ENCODE measurements at regions not wholly inside any gene's neighbourhood (a gene's known extent, or its start where the extent isn't known, plus 50 kb on each side); places are given as distances from the start of the nearest gene placed in this dataset.

DNA sequence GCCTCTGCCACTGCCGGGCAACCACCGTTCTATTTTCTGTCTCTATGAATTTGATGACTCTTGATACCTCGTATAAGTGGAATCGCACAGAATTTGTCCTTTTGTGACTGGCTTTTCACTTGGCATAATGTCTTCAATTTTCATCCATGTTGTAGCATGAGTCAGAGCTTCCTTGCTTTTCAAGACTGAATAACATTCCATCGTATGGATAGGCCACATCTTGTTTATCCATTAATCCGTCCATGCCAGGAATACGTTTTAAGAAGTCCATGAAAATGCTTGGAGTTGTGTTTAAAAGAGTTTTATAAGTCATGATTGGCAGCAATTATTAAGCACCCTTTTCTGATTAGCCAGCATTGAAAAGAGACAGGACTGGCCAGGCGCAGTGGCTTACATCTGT is 53.6 kb upstream of the CLDN10 start (continued):
- TF ChIP-seq, protein P1, sequence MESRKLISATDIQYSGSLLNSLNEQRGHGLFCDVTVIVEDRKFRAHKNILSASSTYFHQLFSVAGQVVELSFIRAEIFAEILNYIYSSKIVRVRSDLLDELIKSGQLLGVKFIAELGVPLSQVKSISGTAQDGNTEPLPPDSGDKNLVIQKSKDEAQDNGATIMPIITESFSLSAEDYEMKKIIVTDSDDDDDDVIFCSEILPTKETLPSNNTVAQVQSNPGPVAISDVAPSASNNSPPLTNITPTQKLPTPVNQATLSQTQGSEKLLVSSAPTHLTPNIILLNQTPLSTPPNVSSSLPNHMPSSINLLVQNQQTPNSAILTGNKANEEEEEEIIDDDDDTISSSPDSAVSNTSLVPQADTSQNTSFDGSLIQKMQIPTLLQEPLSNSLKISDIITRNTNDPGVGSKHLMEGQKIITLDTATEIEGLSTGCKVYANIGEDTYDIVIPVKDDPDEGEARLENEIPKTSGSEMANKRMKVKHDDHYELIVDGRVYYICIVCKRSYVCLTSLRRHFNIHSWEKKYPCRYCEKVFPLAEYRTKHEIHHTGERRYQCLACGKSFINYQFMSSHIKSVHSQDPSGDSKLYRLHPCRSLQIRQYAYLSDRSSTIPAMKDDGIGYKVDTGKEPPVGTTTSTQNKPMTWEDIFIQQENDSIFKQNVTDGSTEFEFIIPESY (IDR thresholded peaks at IDR 0.05), result no peak

DNA sequence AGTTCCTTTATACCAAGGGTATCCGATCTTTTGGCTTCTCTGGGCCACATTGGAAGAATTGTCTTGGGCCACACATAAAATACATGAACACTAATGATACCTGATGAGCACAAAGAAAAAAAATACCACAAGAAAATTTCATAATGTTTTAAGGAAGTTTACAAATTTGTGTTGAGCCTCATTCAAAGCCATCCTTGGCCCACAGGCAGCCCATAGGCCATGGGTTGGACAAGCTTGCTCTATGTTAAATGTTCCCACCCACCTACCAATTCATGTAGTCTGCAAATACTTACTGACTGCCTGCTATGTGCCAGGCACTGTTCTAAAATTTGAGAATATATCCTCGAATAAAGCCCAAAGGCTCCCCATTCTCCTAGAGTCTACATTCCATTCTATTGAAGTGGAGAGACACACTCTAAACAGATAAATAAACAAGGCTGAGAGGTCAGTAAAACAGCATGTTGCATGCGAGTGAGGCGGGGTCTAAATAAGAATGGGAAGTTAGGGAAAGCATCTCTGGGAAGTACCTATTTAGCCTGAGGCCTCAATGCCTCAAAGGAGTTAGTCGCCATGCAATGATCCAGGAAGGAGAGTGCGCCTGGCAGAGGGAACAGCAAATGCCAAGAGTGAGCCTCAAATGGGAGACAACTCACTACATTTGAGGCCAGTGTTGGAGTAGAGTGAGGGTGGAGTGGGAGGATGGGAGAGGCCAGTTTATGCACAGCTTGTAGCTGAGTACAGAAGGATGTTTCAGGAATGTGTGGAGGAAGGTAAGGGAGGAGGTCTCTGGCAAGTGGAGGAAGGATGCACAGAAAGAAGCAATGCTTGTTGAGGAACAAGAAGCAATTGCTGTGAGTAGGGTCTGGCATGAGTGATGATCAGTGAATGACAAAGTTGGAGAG is 52.5 kb upstream of the CLDN10 start:
- WGBS, result 85% methylated on average over 6 of the region's 6 CpGs
- H3K27ac ChIP-seq (ENCODE audit: low read depth in 1 of 2, low read length in 2 of 2), result no peak overlapping the region

DNA sequence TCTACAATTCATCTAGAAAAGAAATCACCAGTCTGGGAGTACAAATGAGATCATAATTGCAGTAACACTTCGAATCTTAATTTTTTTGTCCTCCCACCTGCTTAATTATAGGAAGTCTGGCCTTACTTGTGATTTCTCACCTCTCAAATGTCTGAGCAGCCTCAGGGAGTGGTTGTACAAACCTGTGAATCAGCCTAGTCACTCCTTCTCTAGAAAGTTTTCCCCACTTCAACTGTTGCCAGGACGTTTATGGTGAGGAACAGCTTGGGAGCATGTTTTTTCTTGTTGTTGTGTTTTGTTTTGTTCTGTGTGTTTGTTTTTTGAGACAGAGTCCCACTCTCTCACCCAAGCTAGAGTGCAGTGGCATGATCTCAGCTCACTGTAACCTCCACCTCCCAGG is 50.3 kb upstream of the CLDN10 start:
- no peak for DNase-seq (ENCODE audit: low spot score)
- no peaks in the 10 kb centered on the region for H3K4me1 ChIP-seq (ENCODE audit: control insufficient read depth in 4 of 4, insufficient read depth in 4 of 4, low read length in 3 of 4)
- H3K36me3 ChIP-seq (ENCODE audit: control insufficient read depth in 4 of 4, insufficient read depth in 3 of 4, low read depth in 1 of 4, low read length in 3 of 4), result no peaks in the 10 kb centered on the region
- H3K27ac ChIP-seq (ENCODE audit: low read depth in 1 of 2, low read length in 2 of 2), result no peak overlapping the region
- WGBS, result 69% methylated on average over 2 of the region's 2 CpGs
- peaks cover 0 to 4% (median 1%) of the 10 kb centered on the region in 4 donors for H3K9me3 ChIP-seq (ENCODE audit: control insufficient read depth in 4 of 4, low read length in 3 of 4)
- H3K9ac ChIP-seq (ENCODE audit: low read depth in 1 of 2, low read length in 2 of 2), result no peak overlapping the region
- H3K27me3 ChIP-seq (ENCODE audit: control insufficient read depth in 4 of 4, insufficient read depth in 4 of 4, low read length in 3 of 4), result peaks cover 0 to 6% (median 0%) of the 10 kb centered on the region in 4 donors
- no peak overlapping the region for H3K4me3 ChIP-seq (ENCODE audit: low read depth in 1 of 3, low read length in 3 of 3)
- TF ChIP-seq NR2F2 (IDR thresholded peaks at IDR 0.05) (no peak), TAF1 (conservative IDR thresholded peaks at IDR 0.05) (no peak), SP1 (IDR thresholded peaks at IDR 0.05) (no peak)
- TF ChIP-seq, protein P2, sequence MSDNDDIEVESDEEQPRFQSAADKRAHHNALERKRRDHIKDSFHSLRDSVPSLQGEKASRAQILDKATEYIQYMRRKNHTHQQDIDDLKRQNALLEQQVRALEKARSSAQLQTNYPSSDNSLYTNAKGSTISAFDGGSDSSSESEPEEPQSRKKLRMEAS (IDR thresholded peaks at IDR 0.05), result no peak
- TF ChIP-seq, protein P3, sequence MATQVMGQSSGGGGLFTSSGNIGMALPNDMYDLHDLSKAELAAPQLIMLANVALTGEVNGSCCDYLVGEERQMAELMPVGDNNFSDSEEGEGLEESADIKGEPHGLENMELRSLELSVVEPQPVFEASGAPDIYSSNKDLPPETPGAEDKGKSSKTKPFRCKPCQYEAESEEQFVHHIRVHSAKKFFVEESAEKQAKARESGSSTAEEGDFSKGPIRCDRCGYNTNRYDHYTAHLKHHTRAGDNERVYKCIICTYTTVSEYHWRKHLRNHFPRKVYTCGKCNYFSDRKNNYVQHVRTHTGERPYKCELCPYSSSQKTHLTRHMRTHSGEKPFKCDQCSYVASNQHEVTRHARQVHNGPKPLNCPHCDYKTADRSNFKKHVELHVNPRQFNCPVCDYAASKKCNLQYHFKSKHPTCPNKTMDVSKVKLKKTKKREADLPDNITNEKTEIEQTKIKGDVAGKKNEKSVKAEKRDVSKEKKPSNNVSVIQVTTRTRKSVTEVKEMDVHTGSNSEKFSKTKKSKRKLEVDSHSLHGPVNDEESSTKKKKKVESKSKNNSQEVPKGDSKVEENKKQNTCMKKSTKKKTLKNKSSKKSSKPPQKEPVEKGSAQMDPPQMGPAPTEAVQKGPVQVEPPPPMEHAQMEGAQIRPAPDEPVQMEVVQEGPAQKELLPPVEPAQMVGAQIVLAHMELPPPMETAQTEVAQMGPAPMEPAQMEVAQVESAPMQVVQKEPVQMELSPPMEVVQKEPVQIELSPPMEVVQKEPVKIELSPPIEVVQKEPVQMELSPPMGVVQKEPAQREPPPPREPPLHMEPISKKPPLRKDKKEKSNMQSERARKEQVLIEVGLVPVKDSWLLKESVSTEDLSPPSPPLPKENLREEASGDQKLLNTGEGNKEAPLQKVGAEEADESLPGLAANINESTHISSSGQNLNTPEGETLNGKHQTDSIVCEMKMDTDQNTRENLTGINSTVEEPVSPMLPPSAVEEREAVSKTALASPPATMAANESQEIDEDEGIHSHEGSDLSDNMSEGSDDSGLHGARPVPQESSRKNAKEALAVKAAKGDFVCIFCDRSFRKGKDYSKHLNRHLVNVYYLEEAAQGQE (IDR thresholded peaks at IDR 0.05), result no peak
- TF ChIP-seq, protein P1 (IDR thresholded peaks at IDR 0.05), result no peak

More for the DNA sequence above, 52.5 kb upstream of the CLDN10 start:
- Histone ChIP-seq H3K9me3 (ENCODE audit: control insufficient read depth in 4 of 4, low read length in 3 of 4) (peaks cover 0 to 9% (median 3%) of the 10 kb centered on the region in 4 donors), H3K9ac (ENCODE audit: low read depth in 1 of 2, low read length in 2 of 2) (no peak overlapping the region), H3K4me1 (ENCODE audit: control insufficient read depth in 4 of 4, insufficient read depth in 4 of 4, low read length in 3 of 4) (no peaks in the 10 kb centered on the region), H3K27me3 (ENCODE audit: control insufficient read depth in 4 of 4, insufficient read depth in 4 of 4, low read length in 3 of 4) (no peaks in the 10 kb centered on the region), H3K36me3 (ENCODE audit: control insufficient read depth in 4 of 4, insufficient read depth in 3 of 4, low read depth in 1 of 4, low read length in 3 of 4) (no peaks in the 10 kb centered on the region), H3K4me3 (ENCODE audit: low read depth in 1 of 3, low read length in 3 of 3) (no peak overlapping the region)
- DNase-seq (ENCODE audit: low spot score), result no peak
- TF ChIP-seq NR2F2 (IDR thresholded peaks at IDR 0.05) (no peak), YY1 (IDR thresholded peaks at IDR 0.05) (no peak), FOXA2 (IDR thresholded peaks at IDR 0.05) (no peak), JUND (IDR thresholded peaks at IDR 0.05) (no peak), GABPA (IDR thresholded peaks at IDR 0.05 in 1 of 2, conservative IDR thresholded peaks at IDR 0.05 in 1 of 2) (no peak), RAD21 (IDR thresholded peaks at IDR 0.05) (no peak), FOXA1 (IDR thresholded peaks at IDR 0.05) (no peak), TAF1 (conservative IDR thresholded peaks at IDR 0.05) (no peak), EGR1 (IDR thresholded peaks at IDR 0.05; ENCODE audit: low read depth in 2 of 2) (no peak), SP1 (IDR thresholded peaks at IDR 0.05) (no peak)
- TF ChIP-seq, protein P1 (IDR thresholded peaks at IDR 0.05), result no peak
- TF ChIP-seq, protein P4, sequence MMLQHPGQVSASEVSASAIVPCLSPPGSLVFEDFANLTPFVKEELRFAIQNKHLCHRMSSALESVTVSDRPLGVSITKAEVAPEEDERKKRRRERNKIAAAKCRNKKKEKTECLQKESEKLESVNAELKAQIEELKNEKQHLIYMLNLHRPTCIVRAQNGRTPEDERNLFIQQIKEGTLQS (IDR thresholded peaks at IDR 0.05), result no peak
- TF ChIP-seq, protein P2 (IDR thresholded peaks at IDR 0.05), result no peak
- TF ChIP-seq, protein P5, sequence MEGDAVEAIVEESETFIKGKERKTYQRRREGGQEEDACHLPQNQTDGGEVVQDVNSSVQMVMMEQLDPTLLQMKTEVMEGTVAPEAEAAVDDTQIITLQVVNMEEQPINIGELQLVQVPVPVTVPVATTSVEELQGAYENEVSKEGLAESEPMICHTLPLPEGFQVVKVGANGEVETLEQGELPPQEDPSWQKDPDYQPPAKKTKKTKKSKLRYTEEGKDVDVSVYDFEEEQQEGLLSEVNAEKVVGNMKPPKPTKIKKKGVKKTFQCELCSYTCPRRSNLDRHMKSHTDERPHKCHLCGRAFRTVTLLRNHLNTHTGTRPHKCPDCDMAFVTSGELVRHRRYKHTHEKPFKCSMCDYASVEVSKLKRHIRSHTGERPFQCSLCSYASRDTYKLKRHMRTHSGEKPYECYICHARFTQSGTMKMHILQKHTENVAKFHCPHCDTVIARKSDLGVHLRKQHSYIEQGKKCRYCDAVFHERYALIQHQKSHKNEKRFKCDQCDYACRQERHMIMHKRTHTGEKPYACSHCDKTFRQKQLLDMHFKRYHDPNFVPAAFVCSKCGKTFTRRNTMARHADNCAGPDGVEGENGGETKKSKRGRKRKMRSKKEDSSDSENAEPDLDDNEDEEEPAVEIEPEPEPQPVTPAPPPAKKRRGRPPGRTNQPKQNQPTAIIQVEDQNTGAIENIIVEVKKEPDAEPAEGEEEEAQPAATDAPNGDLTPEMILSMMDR (IDR thresholded peaks at IDR 0.05; ENCODE audit: low read depth, low read length, missing input control), result no peak

Measured in liver (tissue), 8 donors.